HEK293 (cell line): ENCODE measurements at regions not wholly inside any gene's neighbourhood (a gene's known extent, or its start where the extent isn't known, plus 50 kb on each side); places are given as distances from the start of the nearest gene placed in this dataset.

Experiments used
- CTCF ChIA-PET: fragments of 350-600 bp; formaldehyde crosslinking; extraction: SDS; loops from one replicate; lab custom pipeline; 2021; ENCODE audit warnings: antibody characterized with exemption; lab: Yijun Ruan, JAX
- POLR2A ChIA-PET: fragments of 300-600 bp; formaldehyde crosslinking; extraction: SDS; loops from one replicate; lab custom pipeline; 2020; ENCODE audit warnings: antibody characterized with exemption, inconsistent platforms; lab: Yijun Ruan, JAX
- H3K27ac ChIP-seq: fragments of 200-500 bp; sonication (Bioruptor generic); 2 replicates; pipeline ENCODE4 v1.5.1; 2014; ENCODE audit warnings: low read depth, low read length, control low read depth, inconsistent platforms; ENCODE audit errors: extremely low read depth
- H3K36me3 ChIP-seq, 2 experiments: fragments of 200-500 bp in 1 of 2; sonication (Bioruptor generic) in 1 of 2; 1 replicate in 1 of 2; 2 replicates in 1 of 2; pipeline ENCODE4 v1.5.1; 2014 to 2017; ENCODE audit warnings: inconsistent platforms in 2 of 2, low read length in 2 of 2; ENCODE audit not compliant: control insufficient read depth in 2 of 2, insufficient read depth in 1 of 2
- H3K4me1 ChIP-seq: fragments of 200-500 bp; sonication (Bioruptor generic); 2 replicates; pipeline ENCODE4 v1.5.1; 2014; ENCODE audit warnings: mild to moderate bottlenecking, low read length, inconsistent platforms; ENCODE audit not compliant: control insufficient read depth, insufficient read depth
- H3K4me3 ChIP-seq: 2 replicates; pipeline ENCODE4 v1.5.1; 2011; ENCODE audit warnings: low read depth, mild to moderate bottlenecking, control low read depth, low read length, moderate library complexity
- H3K9me3 ChIP-seq: fragments of 200-500 bp; sonication (Bioruptor generic); 2 replicates; pipeline ENCODE4 v1.5.1; 2014; ENCODE audit warnings: low read depth, low read length, inconsistent platforms; ENCODE audit not compliant: control insufficient read depth, insufficient read depth
- KLF16 ChIP-seq: fragments of 450-650 bp; formaldehyde crosslinking; IDR thresholded peaks from 2 replicates; pipeline ENCODE4 v1.5.1; 2017; ENCODE audit warnings: missing biosample characterization, missing genetic modification characterization
- KLF7 ChIP-seq: fragments of 450-650 bp; formaldehyde crosslinking; IDR thresholded peaks from 2 replicates; pipeline ENCODE4 v1.5.1; 2016; ENCODE audit warnings: missing biosample characterization, missing genetic modification characterization, borderline replicate concordance
- OVOL3 ChIP-seq: fragments of 450-650 bp; formaldehyde crosslinking; IDR thresholded peaks from 2 replicates; pipeline ENCODE4 v1.5.1; 2016; ENCODE audit warnings: missing biosample characterization, missing genetic modification characterization
- PRDM1 ChIP-seq: fragments of 450-650 bp; formaldehyde crosslinking; IDR thresholded peaks from 2 replicates; pipeline ENCODE4; 2016; ENCODE audit warnings: missing biosample characterization, missing genetic modification characterization
- REPIN1 ChIP-seq: fragments of 450-650 bp; formaldehyde crosslinking; IDR thresholded peaks from 2 replicates; pipeline ENCODE4 v1.5.1; 2017; ENCODE audit warnings: missing biosample characterization, missing genetic modification characterization, low read depth
- ZBTB48 ChIP-seq: fragments of 450-650 bp; formaldehyde crosslinking; IDR thresholded peaks from 2 replicates; pipeline ENCODE4 v1.5.1; 2016; ENCODE audit warnings: missing biosample characterization, missing genetic modification characterization
- ZEB2 ChIP-seq: fragments of 450-650 bp; formaldehyde crosslinking; IDR thresholded peaks from 2 replicates; pipeline ENCODE4 v1.5.1; 2016; ENCODE audit warnings: missing biosample characterization, missing genetic modification characterization
- ZNF155 ChIP-seq: fragments of 450-650 bp; formaldehyde crosslinking; IDR thresholded peaks from 2 replicates; pipeline ENCODE4 v1.5.1; 2016; ENCODE audit warnings: missing biosample characterization, missing genetic modification characterization
- ZNF2 ChIP-seq: fragments of 450-650 bp; formaldehyde crosslinking; IDR thresholded peaks from 2 replicates; pipeline ENCODE4 v1.5.1; 2016; ENCODE audit warnings: missing biosample characterization, missing genetic modification characterization
- ZNF211 ChIP-seq: fragments of 450-650 bp; formaldehyde crosslinking; IDR thresholded peaks from 2 replicates; pipeline ENCODE4 v1.5.1; 2016; ENCODE audit warnings: low read depth, missing biosample characterization, missing genetic modification characterization
- ZNF248 ChIP-seq: fragments of 450-650 bp; formaldehyde crosslinking; IDR thresholded peaks from 2 replicates; pipeline ENCODE4 v1.5.1; 2017; ENCODE audit warnings: missing biosample characterization, missing genetic modification characterization
- ZNF302 ChIP-seq: fragments of 450-650 bp; formaldehyde crosslinking; IDR thresholded peaks from 2 replicates; pipeline ENCODE4 v1.5.1; 2016; ENCODE audit warnings: missing biosample characterization, missing genetic modification characterization, low read depth
- ZNF423 ChIP-seq: fragments of 450-650 bp; formaldehyde crosslinking; IDR thresholded peaks from 2 replicates; pipeline ENCODE4 v1.5.1; 2016; ENCODE audit warnings: missing biosample characterization, missing genetic modification characterization
- ZNF514 ChIP-seq: fragments of 450-650 bp; formaldehyde crosslinking; IDR thresholded peaks from 2 replicates; pipeline ENCODE4 v1.5.1; 2016; ENCODE audit warnings: missing biosample characterization, missing genetic modification characterization
- ZNF548 ChIP-seq: fragments of 450-650 bp; formaldehyde crosslinking; IDR thresholded peaks from 2 replicates; pipeline ENCODE4 v1.5.1; 2016; ENCODE audit warnings: missing biosample characterization, missing genetic modification characterization
- ZNF549 ChIP-seq: fragments of 450-650 bp; IDR thresholded peaks from 2 replicates; pipeline ENCODE4 v1.5.1; 2018; ENCODE audit warnings: missing biosample characterization, missing genetic modification characterization, mild to moderate bottlenecking, inconsistent platforms, moderate library complexity
- ZNF701 ChIP-seq: fragments of 450-650 bp; formaldehyde crosslinking; IDR thresholded peaks from 2 replicates; pipeline ENCODE4 v1.5.1; 2016; ENCODE audit warnings: missing biosample characterization, missing genetic modification characterization
- ZSCAN23 ChIP-seq: fragments of 450-650 bp; formaldehyde crosslinking; IDR thresholded peaks from 2 replicates; pipeline ENCODE4 v1.5.1; 2016; ENCODE audit warnings: missing biosample characterization, missing genetic modification characterization
- ZSCAN30 ChIP-seq: fragments of 450-650 bp; IDR thresholded peaks from 2 replicates; pipeline ENCODE4 v1.5.1; 2018; ENCODE audit warnings: missing biosample characterization, mild to moderate bottlenecking, missing genetic modification characterization, moderate library complexity
- TF ChIP-seq, protein P1 (sequence below): fragments of 450-650 bp; formaldehyde crosslinking; IDR thresholded peaks from 2 replicates; pipeline ENCODE4 v1.5.1; 2016; ENCODE audit warnings: missing biosample characterization, missing genetic modification characterization, borderline replicate concordance
- TF ChIP-seq, protein P2 (sequence below): fragments of 450-650 bp; formaldehyde crosslinking; IDR thresholded peaks from 2 replicates; pipeline ENCODE4 v1.5.1; 2016; ENCODE audit warnings: missing biosample characterization, missing genetic modification characterization
- TF ChIP-seq, protein P3 (sequence below): fragments of 450-650 bp; formaldehyde crosslinking; IDR thresholded peaks from 2 replicates; pipeline ENCODE4 v1.5.1; 2016; ENCODE audit warnings: missing biosample characterization, missing genetic modification characterization, low read depth
- TF ChIP-seq, protein P4 (sequence below): fragments of 450-650 bp; formaldehyde crosslinking; IDR thresholded peaks from 2 replicates; pipeline ENCODE4 v1.5.1; 2017; ENCODE audit warnings: missing biosample characterization, missing genetic modification characterization

DNA sequence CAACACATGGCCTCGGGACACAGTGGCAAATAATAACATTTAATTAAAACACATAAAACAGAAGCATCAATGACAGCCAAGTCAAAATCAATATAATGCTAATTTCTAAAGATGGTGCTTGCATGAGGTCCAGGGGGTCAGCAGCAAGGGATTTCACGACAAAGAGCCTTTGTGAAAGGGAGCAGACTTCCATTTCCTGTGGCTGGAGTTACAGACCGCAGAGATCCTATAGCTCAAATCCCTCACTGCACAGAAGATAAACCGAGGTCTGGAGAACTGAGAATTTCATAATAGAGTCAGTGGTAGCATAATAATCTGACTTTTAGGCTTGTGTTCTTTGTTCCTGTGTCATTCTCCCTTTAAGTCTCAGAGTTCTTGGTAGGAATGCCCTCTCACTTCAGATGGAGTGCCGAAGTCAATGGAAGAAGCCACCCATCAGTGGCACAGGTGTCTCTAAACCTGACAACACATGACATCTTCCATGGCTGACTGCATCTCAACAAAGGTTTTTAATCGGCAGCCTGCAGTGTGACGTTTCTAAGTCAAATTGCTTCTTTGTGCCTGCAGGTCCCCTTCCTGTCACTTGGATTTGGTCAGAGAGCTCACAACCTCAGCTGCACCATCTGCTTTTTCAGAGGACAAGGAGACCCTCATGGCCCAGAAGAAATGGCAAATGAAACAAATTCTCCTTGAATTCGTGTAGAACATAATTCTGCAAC is 67.4 kb downstream of the CARTPT start:
- Histone ChIP-seq H3K27ac (no peak overlapping the region), H3K9me3 (no peaks in the 10 kb centered on the region), H3K4me1 (no peaks in the 10 kb centered on the region), H3K36me3 (no peaks in the 10 kb centered on the region), H3K4me3 (no peak overlapping the region)
- ChIA-PET CTCF (interaction anchor here (0.8 to 2.1 kb wide), 3 partner anchors 190 to 522 kb away, joined by 3 to 5 read pairs (median 4); no protein-coding TSS in a partner anchor), POLR2A (no interaction called here)
- TF ChIP-seq ZNF548 (tag by site-specific recombination), result no peak
- no peak for TF ChIP-seq ZNF514 (tag by site-specific recombination)
- TF ChIP-seq, protein P1, sequence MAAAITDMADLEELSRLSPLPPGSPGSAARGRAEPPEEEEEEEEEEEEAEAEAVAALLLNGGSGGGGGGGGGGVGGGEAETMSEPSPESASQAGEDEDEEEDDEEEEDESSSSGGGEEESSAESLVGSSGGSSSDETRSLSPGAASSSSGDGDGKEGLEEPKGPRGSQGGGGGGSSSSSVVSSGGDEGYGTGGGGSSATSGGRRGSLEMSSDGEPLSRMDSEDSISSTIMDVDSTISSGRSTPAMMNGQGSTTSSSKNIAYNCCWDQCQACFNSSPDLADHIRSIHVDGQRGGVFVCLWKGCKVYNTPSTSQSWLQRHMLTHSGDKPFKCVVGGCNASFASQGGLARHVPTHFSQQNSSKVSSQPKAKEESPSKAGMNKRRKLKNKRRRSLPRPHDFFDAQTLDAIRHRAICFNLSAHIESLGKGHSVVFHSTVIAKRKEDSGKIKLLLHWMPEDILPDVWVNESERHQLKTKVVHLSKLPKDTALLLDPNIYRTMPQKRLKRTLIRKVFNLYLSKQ (tag by site-specific recombination), result no peak
- no peak for TF ChIP-seq ZSCAN30 (tag by site-specific recombination)
- TF ChIP-seq, protein P2, sequence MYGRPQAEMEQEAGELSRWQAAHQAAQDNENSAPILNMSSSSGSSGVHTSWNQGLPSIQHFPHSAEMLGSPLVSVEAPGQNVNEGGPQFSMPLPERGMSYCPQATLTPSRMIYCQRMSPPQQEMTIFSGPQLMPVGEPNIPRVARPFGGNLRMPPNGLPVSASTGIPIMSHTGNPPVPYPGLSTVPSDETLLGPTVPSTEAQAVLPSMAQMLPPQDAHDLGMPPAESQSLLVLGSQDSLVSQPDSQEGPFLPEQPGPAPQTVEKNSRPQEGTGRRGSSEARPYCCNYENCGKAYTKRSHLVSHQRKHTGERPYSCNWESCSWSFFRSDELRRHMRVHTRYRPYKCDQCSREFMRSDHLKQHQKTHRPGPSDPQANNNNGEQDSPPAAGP (tag by site-specific recombination), result no peak
- TF ChIP-seq, protein P3, sequence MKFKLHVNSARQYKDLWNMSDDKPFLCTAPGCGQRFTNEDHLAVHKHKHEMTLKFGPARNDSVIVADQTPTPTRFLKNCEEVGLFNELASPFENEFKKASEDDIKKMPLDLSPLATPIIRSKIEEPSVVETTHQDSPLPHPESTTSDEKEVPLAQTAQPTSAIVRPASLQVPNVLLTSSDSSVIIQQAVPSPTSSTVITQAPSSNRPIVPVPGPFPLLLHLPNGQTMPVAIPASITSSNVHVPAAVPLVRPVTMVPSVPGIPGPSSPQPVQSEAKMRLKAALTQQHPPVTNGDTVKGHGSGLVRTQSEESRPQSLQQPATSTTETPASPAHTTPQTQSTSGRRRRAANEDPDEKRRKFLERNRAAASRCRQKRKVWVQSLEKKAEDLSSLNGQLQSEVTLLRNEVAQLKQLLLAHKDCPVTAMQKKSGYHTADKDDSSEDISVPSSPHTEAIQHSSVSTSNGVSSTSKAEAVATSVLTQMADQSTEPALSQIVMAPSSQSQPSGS (tag by site-specific recombination), result no peak
- no peak for TF ChIP-seq ZNF211 (tag by site-specific recombination)
- TF ChIP-seq OVOL3 (tag by site-specific recombination), result no peak

DNA sequence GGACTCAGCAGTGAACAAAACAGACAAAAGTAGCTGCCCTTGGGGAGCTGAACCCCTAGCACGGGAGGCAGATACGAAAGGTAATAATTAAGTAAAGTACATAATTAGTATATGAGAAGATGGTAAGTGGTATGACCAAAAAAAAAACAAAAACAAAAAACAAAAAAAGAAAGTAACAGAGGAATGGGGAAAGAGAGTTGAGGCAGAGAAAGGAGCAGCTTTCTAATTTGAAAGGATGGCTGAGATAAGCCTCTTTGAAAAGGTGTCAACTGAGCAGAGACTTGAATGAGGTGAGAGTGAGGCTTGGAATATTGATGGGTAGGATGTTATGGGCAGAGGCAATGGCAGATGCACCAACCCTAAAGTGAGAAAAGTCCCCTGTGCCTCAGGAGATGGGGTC is 69.7 kb downstream of the CARTPT start:
- no peaks in the 10 kb centered on the region for H3K4me1 ChIP-seq
- H3K27ac ChIP-seq, result no peak overlapping the region
- no peaks in the 10 kb centered on the region for H3K9me3 ChIP-seq
- CTCF ChIA-PET, result interaction anchor here (0.7 kb wide), 1 partner anchor 342 kb away, joined by 5 read pairs; no protein-coding TSS in a partner anchor
- TF ChIP-seq KLF16 (tag by site-specific recombination), result no peak
- no peak for TF ChIP-seq ZNF2 (tag by site-specific recombination)
- TF ChIP-seq PRDM1 (tag by site-specific recombination), result peak; percentile 94
- no peak overlapping the region for H3K4me3 ChIP-seq
- POLR2A ChIA-PET, result no interaction called here
- H3K36me3 ChIP-seq, result no peaks in the 10 kb centered on the region

DNA sequence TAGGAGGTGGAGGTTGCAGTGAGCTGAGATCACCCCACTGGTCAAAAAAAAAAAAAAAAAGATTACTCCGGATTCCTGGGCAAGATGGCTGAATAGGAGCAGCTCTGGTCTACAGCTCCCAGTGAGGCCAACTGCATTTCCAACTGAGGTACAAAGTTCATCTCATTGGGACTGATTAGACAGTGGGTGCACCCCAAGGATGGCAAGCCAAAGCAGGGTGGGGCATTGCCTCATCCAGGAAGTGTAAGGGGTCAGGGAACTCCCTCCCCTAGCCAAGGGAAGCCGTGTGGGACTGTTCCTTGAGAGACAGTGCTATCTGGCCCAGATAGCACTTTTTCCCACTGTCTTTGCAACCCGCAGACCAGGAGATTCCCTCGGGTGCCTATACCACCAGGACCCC is 70.7 kb downstream of the CARTPT start:
- Histone ChIP-seq H3K9me3 (no peaks in the 10 kb centered on the region), H3K36me3 (no peaks in the 10 kb centered on the region), H3K4me3 (no peak overlapping the region), H3K4me1 (no peaks in the 10 kb centered on the region), H3K27ac (no peak overlapping the region)
- ChIA-PET CTCF (no interaction called here), POLR2A (no interaction called here)
- TF ChIP-seq, protein P4, sequence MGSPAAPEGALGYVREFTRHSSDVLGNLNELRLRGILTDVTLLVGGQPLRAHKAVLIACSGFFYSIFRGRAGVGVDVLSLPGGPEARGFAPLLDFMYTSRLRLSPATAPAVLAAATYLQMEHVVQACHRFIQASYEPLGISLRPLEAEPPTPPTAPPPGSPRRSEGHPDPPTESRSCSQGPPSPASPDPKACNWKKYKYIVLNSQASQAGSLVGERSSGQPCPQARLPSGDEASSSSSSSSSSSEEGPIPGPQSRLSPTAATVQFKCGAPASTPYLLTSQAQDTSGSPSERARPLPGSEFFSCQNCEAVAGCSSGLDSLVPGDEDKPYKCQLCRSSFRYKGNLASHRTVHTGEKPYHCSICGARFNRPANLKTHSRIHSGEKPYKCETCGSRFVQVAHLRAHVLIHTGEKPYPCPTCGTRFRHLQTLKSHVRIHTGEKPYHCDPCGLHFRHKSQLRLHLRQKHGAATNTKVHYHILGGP, result no peak
- TF ChIP-seq ZNF701 (tag by site-specific recombination), result no peak
- TF ChIP-seq ZNF155 (tag by site-specific recombination), result no peak
- no peak for TF ChIP-seq REPIN1 (tag by site-specific recombination)
- TF ChIP-seq ZBTB48, result no peak
- TF ChIP-seq ZEB2 (tag by site-specific recombination), result no peak
- no peak for TF ChIP-seq ZNF423 (tag by site-specific recombination)
- TF ChIP-seq KLF7 (tag by site-specific recombination), result no peak
- TF ChIP-seq ZSCAN23, result no peak
- no peak for TF ChIP-seq ZNF549 (tag by site-specific recombination)
- TF ChIP-seq ZNF302 (tag by site-specific recombination), result no peak
- TF ChIP-seq ZNF248 (tag by site-specific recombination), result no peak
